Activated T-cell treated with anti-CD3 and anti-CD28 coated beads, Interleukin-2, amount 50 U/mL, for 1 hour (primary cell): ENCODE measurements at regions not wholly inside any gene's neighbourhood (a gene's known extent, or its start where the extent isn't known, plus 50 kb on each side); places are given as distances from the start of the nearest gene placed in this dataset.
"Not testable (repeated sequence)": the region's sequence is repeated elsewhere in the genome, so short reads cannot be mapped to it uniquely, and the experiment has no call there.

Source experiments
- DNase-seq: peaks from one replicate; pipeline ENCODE4 v3.0.0-alpha.2; 2020

DNA sequence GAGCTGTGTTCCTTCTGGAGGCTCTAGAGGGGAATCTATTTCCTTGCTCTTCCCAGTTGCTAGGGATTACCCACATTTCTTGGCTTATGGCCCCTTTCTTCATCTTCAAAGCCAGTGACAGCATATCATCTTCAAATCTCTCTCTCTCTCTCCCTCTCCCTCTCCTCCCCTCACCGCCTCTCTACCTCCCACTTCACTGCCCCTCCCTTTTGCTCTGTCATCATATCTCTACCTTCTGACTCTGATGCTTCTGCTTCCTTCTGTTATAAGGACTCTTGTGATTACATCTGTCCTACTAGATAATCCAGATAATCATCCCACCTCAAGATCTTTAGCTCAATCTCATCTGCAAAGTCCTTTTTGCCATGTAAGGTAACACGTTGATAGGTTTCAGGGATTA is 93.1 kb upstream of the TEX13D start:
- DNase-seq = no peak

GRCh38 chrX:124239911-124240310 is 92.5 kb upstream of the TEX13D start:
- no peak for DNase-seq

DNA sequence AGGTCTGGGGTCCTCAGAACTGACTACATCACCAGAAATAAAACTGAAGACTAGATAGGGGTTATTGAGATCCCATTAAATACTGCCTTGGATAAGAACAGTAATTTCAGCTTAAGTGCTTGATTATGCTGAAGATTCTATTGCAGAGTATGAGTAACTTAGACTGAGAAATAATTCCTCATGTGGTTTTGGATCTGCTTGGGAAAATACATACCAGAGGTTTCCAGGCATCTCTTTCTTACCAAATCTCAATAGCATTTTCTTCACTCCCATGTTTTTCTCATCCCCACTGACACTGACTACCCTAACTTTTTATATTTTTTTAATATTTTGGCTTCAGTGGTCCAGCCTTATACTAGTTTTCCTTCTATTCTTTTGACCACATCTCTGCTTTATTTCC is 92.0 kb upstream of the TEX13D start:
- DNase-seq = no peak

DNA sequence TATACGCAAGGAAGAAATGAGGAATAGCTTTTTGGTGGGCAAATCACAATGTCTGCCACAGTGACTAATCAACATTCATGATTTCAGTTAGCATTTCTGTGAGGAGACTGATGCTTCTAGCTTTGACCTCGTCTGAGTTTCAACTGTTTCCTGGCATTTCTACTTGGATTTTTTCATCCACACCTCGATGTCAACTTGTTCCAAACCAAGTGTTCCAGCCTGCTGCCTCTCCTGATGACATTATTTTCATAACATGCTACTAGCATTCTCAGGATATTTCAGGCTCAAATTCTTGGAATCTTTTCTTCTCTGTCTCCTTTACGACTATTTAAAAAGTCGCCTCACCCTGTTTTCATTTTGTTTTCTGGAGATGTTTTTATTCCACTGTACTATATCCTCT is 90.3 kb upstream of the TEX13D start:
- DNase-seq = no peak

GRCh38 chrX:124249345-124249744 is 83.1 kb upstream of the TEX13D start:
- DNase-seq = no peak

DNA sequence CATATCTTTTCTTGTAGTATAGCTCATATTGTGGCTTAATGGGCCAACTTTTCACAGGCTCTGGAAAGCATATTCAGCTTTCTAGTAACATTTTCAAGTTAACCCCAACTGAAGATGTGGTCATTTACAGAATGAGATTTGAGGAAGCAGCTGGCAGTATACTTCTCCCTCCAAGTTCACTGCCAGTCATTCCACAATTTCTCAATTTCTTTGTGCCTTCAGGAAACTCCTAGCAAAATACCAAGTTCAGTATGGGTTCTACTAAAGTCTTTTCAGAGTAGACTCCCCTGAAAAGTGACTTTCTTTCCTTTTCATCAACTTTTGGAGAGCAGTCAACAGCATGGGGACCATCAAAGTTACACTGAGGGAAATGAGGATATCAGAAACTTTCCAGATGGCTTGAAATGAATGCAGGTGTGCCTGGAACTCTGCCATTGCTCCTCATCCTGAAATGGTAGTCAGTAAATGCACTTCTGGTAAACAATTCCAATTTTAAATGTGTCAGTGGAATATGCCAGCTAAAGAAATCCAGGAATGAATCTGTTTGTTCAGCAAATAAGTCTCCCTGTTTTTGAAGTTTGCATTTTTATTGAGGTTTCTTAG is 81.5 kb upstream of the TEX13D start:
- DNase-seq = no peak

GRCh38 chrX:124254611-124255010 is 77.8 kb upstream of the TEX13D start:
- no peak for DNase-seq

DNA sequence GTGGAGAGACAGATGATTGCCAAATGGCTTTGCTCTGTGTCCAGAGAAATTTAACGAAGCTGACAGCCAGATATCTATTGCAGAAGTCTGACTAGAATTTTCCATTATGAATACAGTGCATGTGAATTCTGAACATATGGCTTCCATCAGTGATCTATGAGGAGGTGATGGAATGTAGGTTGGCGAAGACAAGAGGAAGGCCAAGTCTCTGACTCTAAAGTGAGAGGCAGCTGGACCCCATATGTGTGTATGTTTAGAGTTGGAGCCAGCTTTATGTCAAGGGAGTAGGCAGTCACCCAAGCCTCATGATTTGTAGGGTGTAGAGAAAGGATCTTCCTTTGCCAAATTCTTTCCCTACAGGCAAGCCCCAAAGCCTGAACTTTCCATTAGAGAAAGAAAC is 76.2 kb upstream of the TEX13D start:
- no peak for DNase-seq

- no peak for DNase-seq
Observed at GRCh38 chrX:124256629-124257380, 75.7 kb upstream of the TEX13D start.

GRCh38 chrX:124257924-124258702 is 74.3 kb upstream of the TEX13D start:
- no peak for DNase-seq

- DNase-seq = no peak
Observed at GRCh38 chrX:124260845-124261244, 71.6 kb upstream of the TEX13D start.

- DNase-seq = no peak
Observed at GRCh38 chrX:124263743-124264142, 68.7 kb upstream of the TEX13D start.

DNA sequence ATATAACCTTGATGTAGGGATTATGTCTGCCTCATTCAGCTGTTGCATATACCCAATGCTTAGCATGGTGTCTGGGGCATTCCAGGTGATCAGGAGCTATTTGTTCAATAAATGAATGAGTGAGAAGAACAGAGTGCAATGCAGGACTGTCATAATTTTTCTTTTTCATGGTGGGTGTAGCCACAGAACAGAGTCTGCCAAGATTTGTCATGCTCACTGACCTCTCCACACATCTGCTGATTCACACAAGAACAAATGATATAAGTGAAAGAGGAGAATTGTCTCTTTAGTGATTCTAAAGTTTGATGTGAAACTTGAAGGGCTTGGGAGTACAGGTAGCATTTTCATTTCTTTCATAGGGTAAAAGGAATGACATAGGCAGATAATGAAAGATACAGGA is 64.4 kb upstream of the TEX13D start:
- no peak for DNase-seq

DNA sequence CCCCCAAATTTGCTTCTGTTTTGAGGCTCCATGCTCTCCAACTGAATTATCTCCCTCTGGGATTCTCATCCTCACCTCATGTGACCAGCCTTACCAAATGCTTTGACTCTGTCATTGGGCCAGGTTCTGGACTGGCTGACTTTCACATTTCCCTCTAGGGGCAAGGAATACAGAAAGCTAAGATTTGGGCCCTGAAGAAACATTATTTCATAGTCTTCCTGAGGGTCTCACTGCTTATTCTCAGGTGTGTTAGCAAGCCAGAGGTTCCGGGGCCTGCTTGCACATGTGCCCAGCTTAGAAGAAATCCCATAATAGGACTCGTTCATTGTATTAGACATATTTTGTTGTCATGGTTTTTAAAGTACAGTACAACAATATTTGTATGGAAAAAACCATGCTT is 62.6 kb upstream of the TEX13D start:
- no peak for DNase-seq

GRCh38 chrX:124271599-124271998 is 60.9 kb upstream of the TEX13D start:
- not testable (repeated sequence) for DNase-seq

GRCh38 chrX:124272370-124272982 is 60.0 kb upstream of the TEX13D start:
- no peak for DNase-seq

DNA sequence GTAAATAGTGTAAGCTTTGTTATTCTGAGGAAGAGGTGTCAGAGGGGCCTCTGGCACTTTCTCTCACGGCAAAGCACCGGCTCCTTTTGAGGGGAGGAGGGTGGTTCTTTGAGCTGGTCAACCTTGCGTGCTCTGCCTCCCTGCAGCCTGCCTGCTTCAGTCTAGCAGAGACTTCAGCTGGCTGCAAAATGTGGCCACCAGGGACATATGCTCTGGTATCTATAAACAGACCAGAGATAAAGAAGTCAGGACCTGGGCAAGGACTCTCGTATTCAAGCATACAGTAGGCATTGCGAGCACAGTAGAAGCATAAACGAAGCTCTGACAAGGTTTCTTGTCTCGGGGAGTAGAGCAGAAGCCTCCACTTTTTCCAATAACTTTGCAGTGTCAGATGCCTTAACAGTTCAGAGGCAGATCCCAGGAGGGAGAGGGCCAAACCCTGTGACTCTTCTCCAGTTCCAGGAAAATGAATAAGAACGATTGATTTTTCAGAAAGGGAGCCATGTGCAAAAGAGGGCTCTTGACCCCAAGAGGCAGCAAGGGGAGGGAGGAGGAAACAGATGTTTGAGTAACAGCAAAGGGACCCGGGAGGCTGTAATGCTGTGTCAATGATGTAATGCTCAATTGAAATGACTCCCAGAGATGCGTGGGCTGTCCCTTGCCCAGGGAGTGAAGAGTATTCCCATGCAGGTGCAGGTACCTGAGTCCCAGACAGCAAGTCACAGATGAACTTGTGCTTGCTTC is 57.9 kb upstream of the TEX13D start:
- DNase-seq = no peak

DNA sequence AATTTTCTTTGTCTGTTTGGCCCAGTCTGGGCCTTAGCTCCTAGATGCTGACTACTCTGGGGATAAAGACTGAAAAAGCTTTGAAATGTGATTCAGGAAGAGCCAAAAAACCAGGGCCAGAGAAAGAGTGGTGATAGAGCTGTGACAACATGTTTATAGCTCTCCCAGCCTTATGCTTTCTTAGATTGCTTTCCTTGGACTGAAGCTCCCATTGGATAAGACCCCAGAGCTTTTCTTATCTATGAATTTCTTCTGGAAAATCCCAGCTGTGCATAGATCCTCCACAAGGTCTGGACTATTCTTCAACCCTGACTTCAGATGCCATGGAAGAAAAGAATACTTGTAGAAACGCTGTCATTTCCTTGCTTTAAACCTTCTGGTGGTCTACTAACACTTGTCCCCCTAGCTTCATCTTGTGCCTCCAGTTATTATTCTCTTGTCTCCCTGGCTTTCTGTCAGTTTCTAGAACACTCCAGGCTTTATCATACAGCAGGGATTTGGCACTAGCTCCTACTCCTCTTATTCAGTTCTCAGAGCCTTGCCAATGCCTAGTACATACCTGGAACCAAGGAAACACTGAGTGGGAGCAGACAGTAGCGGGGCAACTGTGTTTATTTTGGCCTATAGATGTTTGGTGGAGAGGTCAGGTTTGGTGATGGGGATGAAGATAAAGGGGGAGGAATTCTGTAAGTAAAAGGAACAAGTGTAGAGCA is 57.1 kb upstream of the TEX13D start:
- DNase-seq = no peak

- no peak for DNase-seq
Observed at GRCh38 chrX:124280294-124280902, 52.1 kb upstream of the TEX13D start.

- no peak for DNase-seq
Observed at GRCh38 chrX:124282580-124282979, 49.9 kb upstream of the TEX13D start.
